ENCODE measurements at regions not wholly inside any gene's neighbourhood (a gene's known extent, or its start where the extent isn't known, plus 50 kb on each side); places are given as distances from the start of the nearest gene placed in this dataset.

DNA sequence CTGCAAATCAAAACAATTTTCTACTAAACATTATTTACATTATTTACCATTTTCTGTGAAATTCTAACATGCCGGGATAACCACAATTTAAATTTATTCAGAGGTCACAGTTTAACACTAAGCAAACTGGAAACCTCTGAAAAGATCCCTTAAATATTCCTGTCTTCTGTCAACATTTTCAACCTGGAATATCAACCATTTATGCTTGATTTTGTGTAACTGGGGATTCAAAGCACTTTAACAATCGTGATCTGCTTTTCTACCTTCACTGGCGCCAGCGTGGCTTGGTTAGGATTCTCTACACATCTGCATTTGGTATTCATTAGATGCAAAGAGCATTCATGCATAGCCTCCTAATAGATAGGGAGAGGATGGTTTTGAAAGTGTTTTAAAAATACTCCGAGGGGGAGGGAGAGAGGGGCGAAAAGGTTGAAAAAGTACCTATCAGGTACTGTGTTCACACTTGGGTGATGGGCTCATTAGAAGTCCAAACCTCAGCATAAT lies 59.9 kb upstream of the RAB12 start:
- Histone ChIP-seq H3K4me3 (no peak overlapping the region), H3K27me3 (ENCODE audit: low read depth) (no peaks in the 10 kb centered on the region), H3K36me3 (no peaks in the 10 kb centered on the region), H3K4me1 (no peaks in the 10 kb centered on the region), H3K27ac (no peak overlapping the region), H3K9me3 (no peaks in the 10 kb centered on the region)
- DNase-seq = no peak
- TF ChIP-seq, protein P1, sequence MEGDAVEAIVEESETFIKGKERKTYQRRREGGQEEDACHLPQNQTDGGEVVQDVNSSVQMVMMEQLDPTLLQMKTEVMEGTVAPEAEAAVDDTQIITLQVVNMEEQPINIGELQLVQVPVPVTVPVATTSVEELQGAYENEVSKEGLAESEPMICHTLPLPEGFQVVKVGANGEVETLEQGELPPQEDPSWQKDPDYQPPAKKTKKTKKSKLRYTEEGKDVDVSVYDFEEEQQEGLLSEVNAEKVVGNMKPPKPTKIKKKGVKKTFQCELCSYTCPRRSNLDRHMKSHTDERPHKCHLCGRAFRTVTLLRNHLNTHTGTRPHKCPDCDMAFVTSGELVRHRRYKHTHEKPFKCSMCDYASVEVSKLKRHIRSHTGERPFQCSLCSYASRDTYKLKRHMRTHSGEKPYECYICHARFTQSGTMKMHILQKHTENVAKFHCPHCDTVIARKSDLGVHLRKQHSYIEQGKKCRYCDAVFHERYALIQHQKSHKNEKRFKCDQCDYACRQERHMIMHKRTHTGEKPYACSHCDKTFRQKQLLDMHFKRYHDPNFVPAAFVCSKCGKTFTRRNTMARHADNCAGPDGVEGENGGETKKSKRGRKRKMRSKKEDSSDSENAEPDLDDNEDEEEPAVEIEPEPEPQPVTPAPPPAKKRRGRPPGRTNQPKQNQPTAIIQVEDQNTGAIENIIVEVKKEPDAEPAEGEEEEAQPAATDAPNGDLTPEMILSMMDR (IDR thresholded peaks at IDR 0.05) = no peak
- no peak for ATAC-seq
- intact Hi-C loops (cut with DNase I) = no loop called here

DNA sequence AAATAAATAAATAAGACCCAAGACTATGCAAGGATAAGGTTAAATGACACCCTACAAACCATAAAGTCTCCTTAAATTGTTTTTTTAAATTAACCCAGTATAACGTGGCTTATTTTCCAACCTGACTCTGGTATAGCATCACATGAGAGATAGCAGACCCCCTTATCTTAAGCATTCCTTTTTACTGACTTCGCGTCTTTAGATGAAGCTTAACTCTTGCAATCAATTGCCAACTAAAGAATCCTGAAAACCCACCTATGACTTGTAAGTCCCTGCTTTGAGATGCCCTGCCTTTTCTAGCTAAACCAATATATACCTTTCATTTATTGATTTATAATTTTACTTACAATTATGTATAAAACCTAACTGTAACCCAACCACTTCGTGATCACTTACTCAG lies 57.1 kb upstream of the RAB12 start:
- no peaks in the 10 kb centered on the region for H3K9me3 ChIP-seq
- H3K36me3 ChIP-seq = no peaks in the 10 kb centered on the region
- ATAC-seq (no peak), DNase-seq (no peak)
- H3K4me3 ChIP-seq = no peak overlapping the region
- no peaks in the 10 kb centered on the region for H3K4me1 ChIP-seq
- no peaks in the 10 kb centered on the region for H3K27me3 ChIP-seq (ENCODE audit: low read depth)
- TF ChIP-seq, protein P1 (IDR thresholded peaks at IDR 0.05) = no peak
- intact Hi-C loops (cut with DNase I) = no loop called here
- H3K27ac ChIP-seq = no peak overlapping the region

DNA sequence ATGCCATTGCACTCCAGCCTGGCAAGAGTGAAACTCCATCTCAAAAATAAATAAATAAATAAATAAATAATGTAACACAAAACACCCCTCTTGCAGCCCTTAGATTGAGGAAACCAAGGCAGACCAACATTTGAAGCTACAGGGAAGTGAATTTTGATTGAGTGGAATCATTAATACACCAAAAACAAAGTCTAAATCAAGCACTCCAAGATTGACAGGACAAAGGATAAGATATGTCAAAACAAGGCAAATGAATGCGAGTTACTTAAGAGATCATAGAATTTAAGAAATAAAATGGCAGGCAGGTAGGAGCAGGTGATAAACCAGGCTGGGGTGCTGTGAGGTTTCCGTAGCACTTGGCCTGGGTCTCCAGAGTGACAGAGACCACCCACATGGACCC lies 54.9 kb upstream of the RAB12 start:
- intact Hi-C loops (cut with DNase I) = no loop called here
- DNase-seq (no peak), ATAC-seq (no peak)
- no peaks in the 10 kb centered on the region for H3K27me3 ChIP-seq (ENCODE audit: low read depth)
- H3K27ac ChIP-seq = no peak overlapping the region
- H3K4me1 ChIP-seq = no peaks in the 10 kb centered on the region
- H3K9me3 ChIP-seq = no peaks in the 10 kb centered on the region
- H3K36me3 ChIP-seq = no peaks in the 10 kb centered on the region
- TF ChIP-seq, protein P1 (IDR thresholded peaks at IDR 0.05) = no peak
- H3K4me3 ChIP-seq = no peak overlapping the region

DNA sequence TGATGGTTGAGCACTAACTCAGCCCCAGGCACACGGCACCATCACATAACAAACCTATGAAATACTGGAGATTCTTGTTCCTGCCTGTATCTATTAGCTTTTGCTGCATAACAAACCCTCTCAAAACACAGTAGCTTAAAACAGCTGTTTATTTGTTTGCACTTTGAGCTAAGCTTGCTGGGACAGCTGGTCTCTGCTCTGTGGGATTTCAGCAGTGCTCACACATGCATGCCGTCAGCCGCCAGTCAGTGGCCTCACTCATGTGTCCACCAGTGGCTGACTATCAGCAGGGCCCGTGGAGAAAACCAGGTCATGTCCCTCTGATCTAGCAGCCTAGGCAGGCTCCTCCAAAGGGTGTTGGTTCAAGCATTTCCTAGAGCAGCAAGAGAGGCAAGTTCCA lies 52.8 kb upstream of the RAB12 start:
- no peak for ATAC-seq

More for the DNA sequence above, 52.8 kb upstream of the RAB12 start:
- no peak overlapping the region for H3K4me3 ChIP-seq
- no peaks in the 10 kb centered on the region for H3K27me3 ChIP-seq (ENCODE audit: low read depth)
- no peak for DNase-seq
- H3K36me3 ChIP-seq = no peaks in the 10 kb centered on the region
- no peak overlapping the region for H3K27ac ChIP-seq
- H3K4me1 ChIP-seq = no peaks in the 10 kb centered on the region
- intact Hi-C loops (cut with DNase I) = no loop called here
- TF ChIP-seq, protein P1 (IDR thresholded peaks at IDR 0.05) = no peak
- H3K9me3 ChIP-seq = no peaks in the 10 kb centered on the region

Data from lower lobe of right lung (tissue), 2 donors.